ENCODE measurements at regions not wholly inside any gene's neighbourhood (a gene's known extent, or its start where the extent isn't known, plus 50 kb on each side); places are given as distances from the start of the nearest gene placed in this dataset.

GRCh38 chr16:51391798-51392511, 240.9 kb upstream of the SALL1 start:
- no peak for DNase-seq
- TF ChIP-seq CTCF (IDR thresholded peaks at IDR 0.05; ENCODE audit: unreplicated experiment), result no peak
- no peak overlapping the region for H3K27ac Mint-ChIP-seq (ENCODE audit: unreplicated experiment)
- no peaks in the 10 kb centered on the region for H3K27me3 Mint-ChIP-seq (ENCODE audit: unreplicated experiment)
- no peaks in the 10 kb centered on the region for H3K36me3 Mint-ChIP-seq (ENCODE audit: insufficient read depth, unreplicated experiment)
- H3K9me3 Mint-ChIP-seq (ENCODE audit: low read depth, unreplicated experiment), result peaks cover 4% of the 10 kb centered on the region
- CTCF ChIA-PET, result no interaction called here
- BruUV-seq (replicated peaks), result no TSS peak
- peaks cover 19% of the 10 kb centered on the region for H3K4me1 Mint-ChIP-seq (ENCODE audit: low read depth, unreplicated experiment)
- H3K4me3 Mint-ChIP-seq (ENCODE audit: low read depth, unreplicated experiment), result no peak overlapping the region
- intact Hi-C loops (cut with micrococcal nuclease; ENCODE audit: unreplicated experiment), result no loop called here

- Mint-ChIP-seq H3K27ac (ENCODE audit: unreplicated experiment) (no peak overlapping the region), H3K4me3 (ENCODE audit: low read depth, unreplicated experiment) (no peak overlapping the region), H3K4me1 (ENCODE audit: low read depth, unreplicated experiment) (peaks cover 25% of the 10 kb centered on the region), H3K27me3 (ENCODE audit: unreplicated experiment) (no peaks in the 10 kb centered on the region), H3K36me3 (ENCODE audit: insufficient read depth, unreplicated experiment) (no peaks in the 10 kb centered on the region), H3K9me3 (ENCODE audit: low read depth, unreplicated experiment) (peaks cover 4% of the 10 kb centered on the region)
- TF ChIP-seq CTCF (IDR thresholded peaks at IDR 0.05; ENCODE audit: unreplicated experiment), result no peak
- CTCF ChIA-PET, result no interaction called here
- no peak for DNase-seq
- intact Hi-C loops (cut with micrococcal nuclease; ENCODE audit: unreplicated experiment), result no loop called here
- no TSS peak for BruUV-seq (replicated peaks)
These were observed 239.8 kb upstream of the SALL1 start for GRCh38 chr16:51390877-51391276.

- no peak for TF ChIP-seq CTCF (IDR thresholded peaks at IDR 0.05; ENCODE audit: unreplicated experiment)
- peaks cover 35% of the 10 kb centered on the region for H3K4me1 Mint-ChIP-seq (ENCODE audit: low read depth, unreplicated experiment)
- no peak overlapping the region for H3K4me3 Mint-ChIP-seq (ENCODE audit: low read depth, unreplicated experiment)
- intact Hi-C loops (cut with micrococcal nuclease; ENCODE audit: unreplicated experiment), result no loop called here
- H3K36me3 Mint-ChIP-seq (ENCODE audit: insufficient read depth, unreplicated experiment), result no peaks in the 10 kb centered on the region
- CTCF ChIA-PET, result no interaction called here
- DNase-seq, result no peak
- H3K27me3 Mint-ChIP-seq (ENCODE audit: unreplicated experiment), result no peaks in the 10 kb centered on the region
- H3K27ac Mint-ChIP-seq (ENCODE audit: unreplicated experiment), result no peak overlapping the region
- peaks cover 4% of the 10 kb centered on the region for H3K9me3 Mint-ChIP-seq (ENCODE audit: low read depth, unreplicated experiment)
- BruUV-seq (replicated peaks), result no TSS peak
These were observed 238.8 kb upstream of the SALL1 start for GRCh38 chr16:51389881-51390280.

- H3K36me3 Mint-ChIP-seq (ENCODE audit: insufficient read depth, unreplicated experiment), result peaks cover 6% of the 10 kb centered on the region
- intact Hi-C loops (cut with micrococcal nuclease; ENCODE audit: unreplicated experiment), result no loop called here
- no peak for TF ChIP-seq CTCF (IDR thresholded peaks at IDR 0.05; ENCODE audit: unreplicated experiment)
- no peaks in the 10 kb centered on the region for H3K27me3 Mint-ChIP-seq (ENCODE audit: unreplicated experiment)
- no TSS peak for BruUV-seq (replicated peaks)
- H3K27ac Mint-ChIP-seq (ENCODE audit: unreplicated experiment), result no peak overlapping the region
- peaks cover 4% of the 10 kb centered on the region for H3K9me3 Mint-ChIP-seq (ENCODE audit: low read depth, unreplicated experiment)
- peaks cover 42% of the 10 kb centered on the region for H3K4me1 Mint-ChIP-seq (ENCODE audit: low read depth, unreplicated experiment)
- no peak for DNase-seq
- no peak overlapping the region for H3K4me3 Mint-ChIP-seq (ENCODE audit: low read depth, unreplicated experiment)
- CTCF ChIA-PET, result no interaction called here
These were observed 237.5 kb upstream of the SALL1 start for GRCh38 chr16:51388516-51388951.

All from Calu3 (cell line).